ENCODE measurements at regions not wholly inside any gene's neighbourhood (a gene's known extent, or its start where the extent isn't known, plus 50 kb on each side); places are given as distances from the start of the nearest gene placed in this dataset.
"Not testable (repeated sequence)": the region's sequence is repeated elsewhere in the genome, so short reads cannot be mapped to it uniquely, and the experiment has no call there.

DNA sequence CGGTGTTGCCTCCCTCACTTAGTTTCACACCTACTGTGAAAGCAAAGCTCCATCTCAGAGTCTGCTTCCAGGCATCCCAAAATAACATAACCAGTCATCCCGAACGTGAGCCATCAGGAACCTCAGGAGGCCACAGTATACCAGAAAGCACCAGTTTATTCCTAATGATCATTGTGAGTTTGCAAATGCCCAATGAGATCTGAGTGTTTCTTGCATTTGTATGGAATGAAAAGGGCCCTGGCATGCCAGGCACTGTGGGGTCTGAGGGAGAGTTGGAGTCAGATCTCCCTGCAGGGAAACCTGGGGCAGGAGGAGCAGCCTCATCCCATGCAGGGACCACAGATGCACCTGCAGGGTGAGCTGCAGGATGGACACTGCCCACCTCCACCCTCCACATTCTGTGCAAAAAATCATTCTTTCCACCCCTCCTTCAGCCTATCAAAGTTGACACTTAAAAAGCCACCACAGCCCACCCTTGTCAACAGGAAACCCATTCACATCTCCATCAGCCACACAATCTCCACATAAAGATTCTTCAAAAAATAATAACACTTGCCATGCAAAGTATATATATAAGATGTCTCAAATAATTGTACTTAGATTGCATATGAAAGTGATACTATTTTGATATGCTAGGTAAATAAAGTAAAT is 112.3 kb downstream of the GGTLC2 start:
- TF ChIP-seq CTCF, POLR2A, EP300, POLR2AphosphoS5 (IDR thresholded peaks at IDR 0.05): not testable (repeated sequence)

Measured in sigmoid colon (tissue), 4 donors.